ENCODE measurements at regions not wholly inside any gene's neighbourhood (a gene's known extent, or its start where the extent isn't known, plus 50 kb on each side); places are given as distances from the start of the nearest gene placed in this dataset.

DNA sequence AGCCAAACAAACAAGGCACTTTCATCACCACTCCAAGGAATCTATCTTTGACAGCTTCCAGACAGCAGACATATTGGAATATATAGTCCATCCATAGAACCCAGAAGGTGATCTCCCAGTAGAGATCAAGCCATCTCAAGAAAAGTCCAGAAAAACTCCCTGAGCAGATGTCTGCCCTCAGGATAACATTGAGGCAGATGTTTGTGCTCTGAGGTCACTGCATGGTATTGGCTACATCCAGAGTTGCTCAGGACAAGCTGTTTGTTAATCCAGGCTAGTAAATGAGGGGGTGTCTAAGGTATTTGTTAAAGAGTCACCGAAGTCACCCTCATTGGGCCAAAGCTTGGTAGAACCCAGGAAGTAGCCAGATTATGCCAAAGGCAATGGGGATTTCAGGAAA lies 556.3 kb upstream of the KLF4 start:
- H3K79me2 ChIP-seq (ENCODE audit: insufficient read depth, low read length), result no peaks in the 10 kb centered on the region
- Mint-ChIP-seq H3K9me3 (ENCODE audit: unreplicated experiment) (peaks cover 13% of the 10 kb centered on the region), H3K27me3 (ENCODE audit: low read depth, unreplicated experiment) (no peaks in the 10 kb centered on the region), H3K36me3 (ENCODE audit: low read depth, unreplicated experiment) (no peaks in the 10 kb centered on the region), H3K4me3 (ENCODE audit: unreplicated experiment) (no peak overlapping the region), H3K4me1 (ENCODE audit: low read depth, unreplicated experiment) (peaks cover 23% of the 10 kb centered on the region), H3K27ac (ENCODE audit: unreplicated experiment) (no peak overlapping the region)
- H3K4me3 ChIP-seq (ENCODE audit: insufficient read depth, low read depth, low read length), result no peak overlapping the region
- H3K9me3 ChIP-seq (ENCODE audit: insufficient read depth, low read depth, low read length), result peaks cover 5% of the 10 kb centered on the region
- H3K36me3 ChIP-seq (ENCODE audit: insufficient read depth, low read length), result no peaks in the 10 kb centered on the region
- FAIRE-seq, result no peak
- no peaks in the 10 kb centered on the region for H3K27me3 ChIP-seq (ENCODE audit: insufficient read depth, low read length)
- DNase-seq (ENCODE audit: low read depth), result no peak
- H3K27ac ChIP-seq (ENCODE audit: low read depth, low read length), result no peak overlapping the region
- H2AFZ ChIP-seq (ENCODE audit: low read depth, low read length), result no peak overlapping the region
- peaks cover 25% of the 10 kb centered on the region for H3K4me1 ChIP-seq (ENCODE audit: insufficient read depth, low read length)
- TF ChIP-seq CTCF (IDR thresholded peaks at IDR 0.05; ENCODE audit: insufficient read depth, low read depth, low read length) (no peak), EZH2 (IDR thresholded peaks at IDR 0.05; ENCODE audit: insufficient read depth, low read length) (no peak)
- no peaks in the 10 kb centered on the region for H4K20me1 ChIP-seq (ENCODE audit: insufficient read depth, low read length)
- H3K9ac ChIP-seq (ENCODE audit: low read length), result no peak overlapping the region
- no peak overlapping the region for H3K4me2 ChIP-seq (ENCODE audit: low read length)

DNA sequence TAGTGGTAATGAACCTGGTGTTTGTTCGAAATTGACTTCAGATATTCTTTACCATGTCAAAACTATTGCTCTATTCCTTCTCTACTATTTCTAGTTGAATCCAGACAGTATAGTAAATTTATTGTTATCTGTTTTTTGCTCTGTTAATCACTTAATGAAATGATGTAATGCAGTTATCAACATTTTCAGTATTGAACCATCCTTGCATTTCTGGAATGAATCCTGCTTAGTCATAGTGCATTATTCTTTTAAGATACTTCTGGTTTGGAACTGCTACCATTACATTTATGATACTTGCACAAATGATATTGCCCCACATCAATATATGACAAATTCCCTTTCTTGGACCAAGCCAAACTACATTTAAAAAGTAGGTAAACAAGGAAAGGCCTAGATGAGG lies 554.0 kb upstream of the KLF4 start:
- Histone ChIP-seq H3K36me3 (ENCODE audit: insufficient read depth, low read length) (no peaks in the 10 kb centered on the region), H3K4me2 (ENCODE audit: low read length) (no peak overlapping the region), H3K4me3 (ENCODE audit: insufficient read depth, low read depth, low read length) (no peak overlapping the region), H3K9me3 (ENCODE audit: insufficient read depth, low read depth, low read length) (peaks cover 5% of the 10 kb centered on the region), H4K20me1 (ENCODE audit: insufficient read depth, low read length) (no peaks in the 10 kb centered on the region), H3K79me2 (ENCODE audit: insufficient read depth, low read length) (no peaks in the 10 kb centered on the region), H3K4me1 (ENCODE audit: insufficient read depth, low read length) (peaks cover 18% of the 10 kb centered on the region), H2AFZ (ENCODE audit: low read depth, low read length) (no peak overlapping the region), H3K9ac (ENCODE audit: low read length) (no peak overlapping the region), H3K27me3 (ENCODE audit: insufficient read depth, low read length) (no peaks in the 10 kb centered on the region), H3K27ac (ENCODE audit: low read depth, low read length) (no peak overlapping the region)
- no peaks in the 10 kb centered on the region for H3K27me3 Mint-ChIP-seq (ENCODE audit: low read depth, unreplicated experiment)
- no peak for FAIRE-seq
- no peak overlapping the region for H3K4me3 Mint-ChIP-seq (ENCODE audit: unreplicated experiment)
- no peaks in the 10 kb centered on the region for H3K36me3 Mint-ChIP-seq (ENCODE audit: low read depth, unreplicated experiment)
- H3K27ac Mint-ChIP-seq (ENCODE audit: unreplicated experiment), result no peak overlapping the region
- TF ChIP-seq EZH2 (IDR thresholded peaks at IDR 0.05; ENCODE audit: insufficient read depth, low read length) (no peak), CTCF (IDR thresholded peaks at IDR 0.05; ENCODE audit: insufficient read depth, low read depth, low read length) (no peak)
- DNase-seq (ENCODE audit: low read depth), result no peak
- peaks cover 21% of the 10 kb centered on the region for H3K4me1 Mint-ChIP-seq (ENCODE audit: low read depth, unreplicated experiment)
- peaks cover 14% of the 10 kb centered on the region for H3K9me3 Mint-ChIP-seq (ENCODE audit: unreplicated experiment)

GRCh38 chr9:108041551-108041950 lies 552.0 kb upstream of the KLF4 start:
- TF ChIP-seq EZH2 (IDR thresholded peaks at IDR 0.05; ENCODE audit: insufficient read depth, low read length), result no peak
- TF ChIP-seq CTCF (IDR thresholded peaks at IDR 0.05; ENCODE audit: insufficient read depth, low read depth, low read length), result no peak
- Histone ChIP-seq H3K9ac (ENCODE audit: low read length) (no peak overlapping the region), H3K4me1 (ENCODE audit: insufficient read depth, low read length) (peaks cover 14% of the 10 kb centered on the region), H3K36me3 (ENCODE audit: insufficient read depth, low read length) (no peaks in the 10 kb centered on the region), H4K20me1 (ENCODE audit: insufficient read depth, low read length) (no peaks in the 10 kb centered on the region), H3K27me3 (ENCODE audit: insufficient read depth, low read length) (no peaks in the 10 kb centered on the region), H3K9me3 (ENCODE audit: insufficient read depth, low read depth, low read length) (peaks cover 5% of the 10 kb centered on the region), H3K27ac (ENCODE audit: low read depth, low read length) (peak overlapping the region; percentile 3), H3K4me3 (ENCODE audit: insufficient read depth, low read depth, low read length) (no peak overlapping the region), H3K4me2 (ENCODE audit: low read length) (peak overlapping the region; percentile 26), H3K79me2 (ENCODE audit: insufficient read depth, low read length) (no peaks in the 10 kb centered on the region), H2AFZ (ENCODE audit: low read depth, low read length) (no peak overlapping the region)
- no peak overlapping the region for H3K4me3 Mint-ChIP-seq (ENCODE audit: unreplicated experiment)
- peaks cover 18% of the 10 kb centered on the region for H3K9me3 Mint-ChIP-seq (ENCODE audit: unreplicated experiment)
- DNase-seq (ENCODE audit: low read depth), result peak; percentile 71
- peaks cover 14% of the 10 kb centered on the region for H3K4me1 Mint-ChIP-seq (ENCODE audit: low read depth, unreplicated experiment)
- H3K36me3 Mint-ChIP-seq (ENCODE audit: low read depth, unreplicated experiment), result no peaks in the 10 kb centered on the region
- FAIRE-seq, result peak; percentile 88
- peaks cover 5% of the 10 kb centered on the region for H3K27me3 Mint-ChIP-seq (ENCODE audit: low read depth, unreplicated experiment)
- peak overlapping the region; percentile 74 for H3K27ac Mint-ChIP-seq (ENCODE audit: unreplicated experiment)

All from astrocyte (in vitro differentiated cells and primary cell).